Fibroblast of lung (primary cell): ENCODE measurements at regions not wholly inside any gene's neighbourhood (a gene's known extent, or its start where the extent isn't known, plus 50 kb on each side); places are given as distances from the start of the nearest gene placed in this dataset.

Source experiments
- CTCF ChIP-seq, 2 donors: IDR thresholded peaks in 1 of 2; conservative IDR thresholded peaks in 1 of 2; 1 replicate in 1 of 2; 2 replicates in 1 of 2; pipeline ENCODE4 v1.5.1; 2011 to 2012; ENCODE audit warnings: low read length in 2 of 2, control low read depth in 1 of 2, inconsistent platforms in 1 of 2, low read depth in 1 of 2, mild to moderate bottlenecking in 1 of 2
- EZH2 ChIP-seq: IDR thresholded peaks from 2 replicates; pipeline ENCODE4 v1.5.1; 2012; ENCODE audit warnings: low read length, control low read depth, mild to moderate bottlenecking; ENCODE audit errors: missing control alignments

GRCh38 chr1:185568155-185569123, 165.8 kb upstream of the HMCN1 start:
- TF ChIP-seq CTCF (conservative IDR thresholded peaks at IDR 0.05 in 1 of 2, IDR thresholded peaks at IDR 0.05 in 1 of 2; ENCODE audit: low read depth in 1 of 2, low read length in 2 of 2) (no peak), EZH2 (no peak)
